ENCODE measurements at regions not wholly inside any gene's neighbourhood (a gene's known extent, or its start where the extent isn't known, plus 50 kb on each side); places are given as distances from the start of the nearest gene placed in this dataset.

GRCh38 chr5:168238463-168238862 lies 53.0 kb upstream of the WWC1 start:
- DNase-seq = no peak

DNA sequence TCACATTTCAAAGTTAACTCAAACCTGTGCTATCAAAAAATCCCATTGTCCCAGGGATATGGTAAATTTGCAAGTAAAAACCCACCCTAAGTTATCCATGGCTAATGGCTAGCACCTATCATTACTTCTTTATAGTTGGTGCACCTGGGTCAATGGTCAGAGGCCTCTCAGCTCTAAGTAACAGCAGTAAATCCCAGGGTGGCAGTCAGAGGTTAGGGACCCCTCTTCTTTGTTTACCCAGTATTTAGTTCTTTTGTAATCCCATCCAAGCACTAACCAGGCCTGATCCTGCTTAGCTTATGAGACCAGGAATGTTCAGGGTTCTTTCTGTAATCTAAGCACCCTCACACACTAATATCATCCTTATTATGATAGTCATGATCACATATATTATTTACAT lies 52.1 kb upstream of the WWC1 start:
- no peak for DNase-seq
